ENCODE measurements at regions not wholly inside any gene's neighbourhood (a gene's known extent, or its start where the extent isn't known, plus 50 kb on each side); places are given as distances from the start of the nearest gene placed in this dataset.
A peak's percentile ranks its signal among the peaks of the same experiment; 100 is the strongest.

GRCh38 chr17:77505181-77505639, 364.4 kb downstream of the SEC14L1 start:
- H4K20me1 ChIP-seq (ENCODE audit: insufficient read depth, low read length): peaks cover 4% of the 10 kb centered on the region
- H3K36me3 ChIP-seq (ENCODE audit: insufficient read depth, low read length): peaks cover 20% of the 10 kb centered on the region
- TF ChIP-seq CTCF (IDR thresholded peaks at IDR 0.05; ENCODE audit: extremely low read depth, low read depth, low read length): no peak
- DNase-seq (ENCODE audit: insufficient read length, low spot score, missing footprints): peak; percentile 73
- no peak overlapping the region for H3K27ac ChIP-seq (ENCODE audit: low read depth, low read length)
- H3K9me3 ChIP-seq (ENCODE audit: low read depth, low read length): no peaks in the 10 kb centered on the region
- no peak overlapping the region for H3K4me2 ChIP-seq (ENCODE audit: insufficient read depth, low read length)
- no peaks in the 10 kb centered on the region for H3K27me3 ChIP-seq (ENCODE audit: insufficient read depth, low read length)
- no peak overlapping the region for H2AFZ ChIP-seq (ENCODE audit: low read length)
- H3K79me2 ChIP-seq (ENCODE audit: insufficient read depth, low read length): no peaks in the 10 kb centered on the region
- H3K4me3 ChIP-seq (ENCODE audit: insufficient read depth, low read length): no peak overlapping the region
- H3K4me1 ChIP-seq (ENCODE audit: insufficient read depth, low read length): no peaks in the 10 kb centered on the region

- peak; percentile 44 for DNase-seq (ENCODE audit: insufficient read length, low spot score, missing footprints)
- H3K79me2 ChIP-seq (ENCODE audit: insufficient read depth, low read length): no peaks in the 10 kb centered on the region
- peaks cover 11% of the 10 kb centered on the region for H3K36me3 ChIP-seq (ENCODE audit: insufficient read depth, low read length)
- H3K4me1 ChIP-seq (ENCODE audit: insufficient read depth, low read length): no peaks in the 10 kb centered on the region
- no peaks in the 10 kb centered on the region for H3K9me3 ChIP-seq (ENCODE audit: low read depth, low read length)
- peaks cover 1% of the 10 kb centered on the region for H4K20me1 ChIP-seq (ENCODE audit: insufficient read depth, low read length)
- TF ChIP-seq CTCF (IDR thresholded peaks at IDR 0.05; ENCODE audit: extremely low read depth, low read depth, low read length): no peak
- H3K4me2 ChIP-seq (ENCODE audit: insufficient read depth, low read length): no peak overlapping the region
- no peaks in the 10 kb centered on the region for H3K27me3 ChIP-seq (ENCODE audit: insufficient read depth, low read length)
- H3K27ac ChIP-seq (ENCODE audit: low read depth, low read length): no peak overlapping the region
- H3K4me3 ChIP-seq (ENCODE audit: insufficient read depth, low read length): no peak overlapping the region
- H2AFZ ChIP-seq (ENCODE audit: low read length): no peak overlapping the region
These were observed 365.7 kb downstream of the SEC14L1 start for GRCh38 chr17:77506371-77506991.

GRCh38 chr17:77507111-77507885, 366.5 kb downstream of the SEC14L1 start:
- Histone ChIP-seq H2AFZ (ENCODE audit: low read length) (no peak overlapping the region), H3K36me3 (ENCODE audit: insufficient read depth, low read length) (peaks cover 3% of the 10 kb centered on the region), H3K9me3 (ENCODE audit: low read depth, low read length) (no peaks in the 10 kb centered on the region), H3K27me3 (ENCODE audit: insufficient read depth, low read length) (no peaks in the 10 kb centered on the region), H3K4me2 (ENCODE audit: insufficient read depth, low read length) (no peak overlapping the region), H4K20me1 (ENCODE audit: insufficient read depth, low read length) (no peaks in the 10 kb centered on the region), H3K79me2 (ENCODE audit: insufficient read depth, low read length) (no peaks in the 10 kb centered on the region), H3K4me1 (ENCODE audit: insufficient read depth, low read length) (no peaks in the 10 kb centered on the region), H3K4me3 (ENCODE audit: insufficient read depth, low read length) (no peak overlapping the region), H3K27ac (ENCODE audit: low read depth, low read length) (no peak overlapping the region)
- DNase-seq (ENCODE audit: insufficient read length, low spot score, missing footprints): peak; percentile 78
- no peak for TF ChIP-seq CTCF (IDR thresholded peaks at IDR 0.05; ENCODE audit: extremely low read depth, low read depth, low read length)

- no peaks in the 10 kb centered on the region for H3K9me3 ChIP-seq (ENCODE audit: low read depth, low read length)
- H2AFZ ChIP-seq (ENCODE audit: low read length): no peak overlapping the region
- no peaks in the 10 kb centered on the region for H3K79me2 ChIP-seq (ENCODE audit: insufficient read depth, low read length)
- H3K27ac ChIP-seq (ENCODE audit: low read depth, low read length): no peak overlapping the region
- TF ChIP-seq CTCF (IDR thresholded peaks at IDR 0.05; ENCODE audit: extremely low read depth, low read depth, low read length): no peak
- H3K4me2 ChIP-seq (ENCODE audit: insufficient read depth, low read length): no peak overlapping the region
- H4K20me1 ChIP-seq (ENCODE audit: insufficient read depth, low read length): no peaks in the 10 kb centered on the region
- H3K36me3 ChIP-seq (ENCODE audit: insufficient read depth, low read length): no peaks in the 10 kb centered on the region
- no peaks in the 10 kb centered on the region for H3K27me3 ChIP-seq (ENCODE audit: insufficient read depth, low read length)
- H3K4me3 ChIP-seq (ENCODE audit: insufficient read depth, low read length): no peak overlapping the region
- H3K4me1 ChIP-seq (ENCODE audit: insufficient read depth, low read length): no peaks in the 10 kb centered on the region
- DNase-seq (ENCODE audit: insufficient read length, low spot score, missing footprints): peak; percentile 69
These were observed 367.4 kb downstream of the SEC14L1 start for GRCh38 chr17:77508047-77508715.
